ELR (cell line): ENCODE measurements at regions not wholly inside any gene's neighbourhood (a gene's known extent, or its start where the extent isn't known, plus 50 kb on each side); places are given as distances from the start of the nearest gene placed in this dataset.
A peak's percentile ranks its signal among the peaks of the same experiment; 100 is the strongest.
"Not testable (repeated sequence)": the region's sequence is repeated elsewhere in the genome, so short reads cannot be mapped to it uniquely, and the experiment has no call there.

ENCODE experiments used
- DNase-seq: peaks from one replicate; pipeline ENCODE4 v3.0.0-alpha.2; 2015; ENCODE audit warnings: low read depth

- no peak for DNase-seq
Measured at GRCh38 chr7:20520530-20520929, 94.9 kb upstream of the ABCB5 start.

DNA sequence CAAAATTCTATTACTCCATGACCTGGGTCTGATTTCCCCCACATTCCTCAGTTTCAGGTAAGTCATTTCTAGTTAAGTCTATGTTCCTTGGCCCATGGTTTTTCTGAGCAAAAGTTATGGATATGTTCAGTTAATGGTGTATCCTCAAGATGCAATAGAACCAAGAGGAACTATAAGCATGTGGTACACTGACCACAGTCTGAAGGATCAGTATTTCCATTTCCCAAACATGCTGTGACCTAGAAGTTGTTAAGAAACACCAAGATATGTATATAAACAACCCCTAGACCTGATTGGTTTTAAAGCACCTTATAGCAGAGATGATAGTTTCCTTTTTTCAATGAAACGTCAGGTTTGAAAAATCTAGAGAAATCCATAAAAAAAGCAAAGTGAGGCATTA lies 94.2 kb upstream of the ABCB5 start:
- DNase-seq, result no peak

GRCh38 chr7:20529260-20529659 lies 86.2 kb upstream of the ABCB5 start:
- no peak for DNase-seq

- DNase-seq, result no peak
Measured at GRCh38 chr7:20532890-20533289, 82.6 kb upstream of the ABCB5 start.

GRCh38 chr7:20534543-20534942 lies 80.9 kb upstream of the ABCB5 start:
- DNase-seq, result no peak

- DNase-seq, result no peak
Measured at GRCh38 chr7:20535541-20535940, 79.9 kb upstream of the ABCB5 start.

GRCh38 chr7:20539201-20539600 lies 76.3 kb upstream of the ABCB5 start:
- peak; percentile 34 for DNase-seq

DNA sequence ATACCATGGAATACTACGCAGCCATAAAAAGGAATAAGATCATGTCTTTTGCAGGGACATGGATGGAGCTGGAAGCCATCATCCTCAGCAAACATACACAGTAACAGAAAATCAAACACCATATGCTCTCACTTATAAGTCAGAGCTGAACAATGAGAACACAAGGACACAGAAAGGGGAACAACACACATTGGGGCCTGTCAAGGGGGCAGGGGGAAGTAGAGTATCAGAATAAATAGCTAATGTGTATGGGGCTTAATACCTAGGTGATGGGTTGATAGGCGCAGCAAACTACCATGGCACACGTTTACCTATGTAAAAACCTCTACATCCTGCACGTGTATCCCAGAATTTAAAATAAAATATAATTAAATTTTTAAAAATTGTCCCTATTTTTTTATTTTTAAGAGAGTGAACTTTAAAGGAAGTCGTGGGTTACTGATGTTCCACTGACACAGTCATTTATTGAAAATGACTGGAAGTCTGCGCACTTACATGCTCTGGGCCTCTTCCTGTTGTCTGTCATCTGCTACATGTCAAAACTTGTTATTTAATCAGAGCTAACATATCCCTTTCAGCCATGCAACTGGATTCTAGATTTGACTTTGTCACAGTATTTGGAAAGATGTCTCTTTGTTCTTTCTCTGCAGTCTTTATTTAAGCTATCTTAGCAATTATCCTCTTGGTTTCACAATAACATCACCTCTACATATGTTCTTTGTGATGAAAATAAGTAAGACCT lies 73.7 kb upstream of the ABCB5 start:
- no peak for DNase-seq

DNA sequence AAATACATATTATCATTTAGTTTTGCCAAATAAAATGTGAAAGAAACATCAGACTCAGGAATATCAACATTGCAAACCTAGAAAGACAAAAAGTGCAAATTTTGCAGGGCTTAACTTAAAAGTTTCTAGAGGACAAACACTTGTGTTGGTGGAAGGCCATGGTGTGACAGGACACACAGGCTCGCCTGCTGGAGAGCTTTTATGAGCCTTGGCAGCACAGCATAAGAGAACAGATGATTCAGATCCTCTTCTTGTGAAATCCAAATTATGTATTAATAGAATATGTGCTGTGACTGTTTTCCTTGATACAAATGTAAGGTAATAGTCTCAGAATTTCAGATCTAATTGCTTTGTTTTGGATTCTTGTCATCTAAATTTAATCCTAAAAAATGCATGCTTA lies 72.9 kb upstream of the ABCB5 start:
- DNase-seq, result no peak

DNA sequence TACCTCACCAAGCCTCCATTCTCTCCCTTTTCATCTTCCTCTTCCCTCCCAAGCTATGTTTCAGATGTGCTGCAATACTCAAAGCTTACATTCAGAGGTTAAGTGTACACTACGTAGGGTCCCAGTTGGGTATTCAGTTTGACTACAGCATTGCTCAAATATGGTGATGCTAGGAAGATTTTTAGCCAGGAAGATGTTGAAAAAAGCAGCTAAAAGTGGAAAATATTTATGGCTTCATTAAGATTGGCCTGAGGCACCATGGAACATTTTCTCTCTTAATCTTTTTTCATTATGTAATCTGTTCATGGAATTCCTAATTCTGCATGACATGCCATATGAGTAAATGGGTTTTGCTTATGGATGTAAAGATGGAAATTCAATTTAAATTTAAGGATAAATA lies 72.0 kb upstream of the ABCB5 start:
- DNase-seq, result no peak

DNA sequence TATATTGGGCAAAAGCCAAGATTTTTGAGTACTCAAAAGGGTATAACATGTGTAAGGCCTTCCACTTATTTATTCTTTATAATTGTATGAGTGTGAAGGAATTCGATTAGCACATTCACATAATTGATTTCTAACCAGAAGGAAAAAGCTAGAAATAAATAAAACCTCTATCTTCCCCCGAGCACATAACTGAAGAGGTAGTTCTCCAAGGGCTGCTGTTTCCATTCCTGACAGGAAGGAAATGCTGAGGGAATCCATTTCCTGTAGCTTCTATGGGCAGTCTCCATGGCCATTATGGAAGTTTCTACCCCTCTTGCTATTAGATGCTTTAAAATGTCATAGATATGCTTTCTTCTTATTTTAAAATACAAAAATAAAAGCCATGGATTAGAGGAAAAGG lies 70.5 kb upstream of the ABCB5 start:
- no peak for DNase-seq

DNA sequence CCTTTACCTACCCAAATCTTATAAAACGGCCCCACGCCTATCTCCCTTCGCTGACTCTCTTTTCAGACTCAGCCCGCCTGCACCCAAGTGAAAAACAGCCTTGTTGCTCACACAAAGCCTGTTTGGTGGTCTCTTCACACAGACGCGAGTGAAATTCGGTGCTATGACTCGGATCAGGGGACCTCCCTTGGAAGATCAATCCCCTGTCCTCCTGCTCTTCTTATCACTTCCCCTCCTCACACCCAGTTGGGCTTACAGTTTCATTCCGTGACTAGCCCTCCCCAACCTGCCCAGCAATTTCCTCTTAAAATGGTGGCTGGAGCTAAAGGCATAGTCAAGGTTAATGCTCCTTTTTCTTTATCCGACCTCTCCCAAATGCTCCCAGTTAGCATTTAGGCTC lies 68.5 kb upstream of the ABCB5 start:
- DNase-seq, result not testable (repeated sequence)

GRCh38 chr7:20554072-20554471 lies 61.4 kb upstream of the ABCB5 start:
- no peak for DNase-seq

- DNase-seq, result no peak
Measured at GRCh38 chr7:20556091-20556490, 59.4 kb upstream of the ABCB5 start.

DNA sequence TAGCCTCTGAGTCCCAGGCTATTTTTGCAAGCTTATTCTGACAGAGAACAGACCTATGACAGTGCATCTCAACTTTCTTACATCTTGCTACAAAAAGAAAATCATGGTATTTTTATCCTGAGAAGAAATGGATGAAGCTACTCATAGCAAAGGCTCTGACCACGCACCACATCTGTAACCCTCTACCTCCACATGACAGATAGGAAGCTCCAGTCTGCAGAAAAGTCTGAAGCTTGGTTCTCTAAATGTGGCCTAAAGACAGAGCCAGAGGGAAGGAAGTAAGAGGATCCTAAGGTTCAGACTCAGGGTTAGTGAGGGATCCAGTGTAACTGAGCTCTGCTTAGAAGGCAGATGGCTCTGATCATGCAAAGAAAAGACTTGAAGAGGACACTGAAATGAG lies 58.4 kb upstream of the ABCB5 start:
- no peak for DNase-seq

- DNase-seq, result no peak
Measured at GRCh38 chr7:20558963-20559716, 56.3 kb upstream of the ABCB5 start.

GRCh38 chr7:20559883-20560282 lies 55.6 kb upstream of the ABCB5 start:
- no peak for DNase-seq

GRCh38 chr7:20560325-20561180 lies 54.9 kb upstream of the ABCB5 start:
- DNase-seq, result no peak

DNA sequence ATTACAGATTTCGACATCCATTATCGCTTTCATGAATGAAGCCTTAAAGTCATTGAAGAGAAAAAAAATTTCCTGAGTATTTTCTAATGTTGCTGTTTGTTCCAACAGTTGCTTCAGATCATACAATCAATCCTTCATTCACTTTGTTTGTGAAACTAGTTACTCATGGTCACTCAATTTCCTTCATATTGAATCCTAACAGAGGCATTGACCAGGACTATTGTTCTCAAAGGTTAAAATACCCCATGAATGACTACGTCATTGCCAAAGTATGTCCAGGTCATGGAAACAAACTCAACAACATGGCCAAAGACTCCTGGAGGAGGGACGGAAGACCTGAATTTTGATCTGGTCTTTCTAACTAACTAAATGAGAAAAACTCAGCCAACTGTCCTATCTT lies 54.0 kb upstream of the ABCB5 start:
- DNase-seq, result no peak

GRCh38 chr7:20561908-20562307 lies 53.6 kb upstream of the ABCB5 start:
- no peak for DNase-seq

DNA sequence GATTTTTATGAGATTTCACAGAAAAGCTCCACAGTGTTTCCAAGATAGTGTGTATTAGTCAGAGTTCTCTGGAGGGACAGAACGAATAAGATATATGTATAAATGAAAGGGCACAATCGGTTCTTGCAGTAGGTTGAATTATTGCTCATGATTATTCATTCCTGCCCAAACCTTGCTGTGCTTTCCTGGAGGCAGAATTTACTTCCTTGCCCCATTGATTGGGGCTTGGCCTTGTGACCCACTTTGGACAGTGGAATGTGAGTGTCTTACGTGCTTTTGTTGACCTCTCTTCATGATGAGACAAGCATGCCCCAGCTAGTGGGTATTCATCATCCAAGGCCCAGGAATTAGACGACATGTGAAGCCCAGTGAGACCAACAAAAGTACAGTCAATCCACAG lies 53.0 kb upstream of the ABCB5 start:
- DNase-seq, result no peak
